Gastrocnemius medialis (tissue), 4 donors: ENCODE measurements at regions not wholly inside any gene's neighbourhood (a gene's known extent, or its start where the extent isn't known, plus 50 kb on each side); places are given as distances from the start of the nearest gene placed in this dataset.

ENCODE experiments used
- POLR2A ChIP-seq, 2 donors: fragments of 450-650 bp; IDR thresholded peaks; one replicate each; pipeline ENCODE4 v1.6.1; 2017; ENCODE audit warnings: antibody characterized with exemption in 2 of 2, mild to moderate bottlenecking in 2 of 2, moderate library complexity in 2 of 2
- TF ChIP-seq, protein P1 (sequence below), 5 experiments: fragments of 450-650 bp in 3 of 5; fragments of 200-600 bp in 2 of 5; sonication (generic) in 2 of 5; IDR thresholded peaks in 4 of 5; conservative IDR thresholded peaks in 1 of 5; 1 replicate in 4 of 5; 2 replicates in 1 of 5; pipeline ENCODE4 v1.5.1; 2016 to 2019; ENCODE audit warnings: antibody characterized with exemption in 5 of 5, mild to moderate bottlenecking in 3 of 5, moderate library complexity in 3 of 5

GRCh38 chr1:209053587-209053986 is 529.9 kb upstream of the CAMK1G start:
- TF ChIP-seq, protein P1, sequence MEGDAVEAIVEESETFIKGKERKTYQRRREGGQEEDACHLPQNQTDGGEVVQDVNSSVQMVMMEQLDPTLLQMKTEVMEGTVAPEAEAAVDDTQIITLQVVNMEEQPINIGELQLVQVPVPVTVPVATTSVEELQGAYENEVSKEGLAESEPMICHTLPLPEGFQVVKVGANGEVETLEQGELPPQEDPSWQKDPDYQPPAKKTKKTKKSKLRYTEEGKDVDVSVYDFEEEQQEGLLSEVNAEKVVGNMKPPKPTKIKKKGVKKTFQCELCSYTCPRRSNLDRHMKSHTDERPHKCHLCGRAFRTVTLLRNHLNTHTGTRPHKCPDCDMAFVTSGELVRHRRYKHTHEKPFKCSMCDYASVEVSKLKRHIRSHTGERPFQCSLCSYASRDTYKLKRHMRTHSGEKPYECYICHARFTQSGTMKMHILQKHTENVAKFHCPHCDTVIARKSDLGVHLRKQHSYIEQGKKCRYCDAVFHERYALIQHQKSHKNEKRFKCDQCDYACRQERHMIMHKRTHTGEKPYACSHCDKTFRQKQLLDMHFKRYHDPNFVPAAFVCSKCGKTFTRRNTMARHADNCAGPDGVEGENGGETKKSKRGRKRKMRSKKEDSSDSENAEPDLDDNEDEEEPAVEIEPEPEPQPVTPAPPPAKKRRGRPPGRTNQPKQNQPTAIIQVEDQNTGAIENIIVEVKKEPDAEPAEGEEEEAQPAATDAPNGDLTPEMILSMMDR (IDR thresholded peaks at IDR 0.05 in 4 of 5, conservative IDR thresholded peaks at IDR 0.05 in 1 of 5): no peak
- no peak for TF ChIP-seq POLR2A (IDR thresholded peaks at IDR 0.05)
